ENCODE measurements at regions not wholly inside any gene's neighbourhood (a gene's known extent, or its start where the extent isn't known, plus 50 kb on each side); places are given as distances from the start of the nearest gene placed in this dataset.
A peak's percentile ranks its signal among the peaks of the same experiment; 100 is the strongest.
"Not testable (repeated sequence)": the region's sequence is repeated elsewhere in the genome, so short reads cannot be mapped to it uniquely, and the experiment has no call there.

DNA sequence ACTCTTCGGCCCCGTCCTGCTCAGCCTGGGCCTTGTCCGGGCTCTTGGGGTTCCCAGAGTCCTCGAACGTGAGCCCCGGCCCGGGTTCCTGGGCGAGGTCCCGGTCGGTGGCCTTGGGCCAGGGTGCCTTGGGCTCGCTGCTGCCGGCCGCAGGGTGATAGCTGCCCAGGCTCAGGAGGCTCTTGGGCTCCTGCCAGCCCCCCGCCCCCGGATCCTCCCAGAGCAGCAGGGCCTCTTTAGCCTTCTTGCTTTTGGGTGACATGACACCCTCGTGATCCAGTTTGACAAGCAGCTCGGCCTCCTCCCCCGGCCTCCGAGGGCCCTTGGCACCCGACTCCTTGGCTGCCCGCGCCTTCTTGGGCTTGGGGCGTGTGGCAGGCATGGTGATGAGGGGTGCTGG is 425.7 kb upstream of the ZNF722 start:
- H3K27me3 Mint-ChIP-seq; H3K27ac Mint-ChIP-seq; H3K4me1 Mint-ChIP-seq; intact Hi-C loops (cut with micrococcal nuclease); H3K36me3 Mint-ChIP-seq (ENCODE audit: low read depth); H3K9me3 Mint-ChIP-seq; DNase-seq; H3K4me3 Mint-ChIP-seq: not testable (repeated sequence)

DNA sequence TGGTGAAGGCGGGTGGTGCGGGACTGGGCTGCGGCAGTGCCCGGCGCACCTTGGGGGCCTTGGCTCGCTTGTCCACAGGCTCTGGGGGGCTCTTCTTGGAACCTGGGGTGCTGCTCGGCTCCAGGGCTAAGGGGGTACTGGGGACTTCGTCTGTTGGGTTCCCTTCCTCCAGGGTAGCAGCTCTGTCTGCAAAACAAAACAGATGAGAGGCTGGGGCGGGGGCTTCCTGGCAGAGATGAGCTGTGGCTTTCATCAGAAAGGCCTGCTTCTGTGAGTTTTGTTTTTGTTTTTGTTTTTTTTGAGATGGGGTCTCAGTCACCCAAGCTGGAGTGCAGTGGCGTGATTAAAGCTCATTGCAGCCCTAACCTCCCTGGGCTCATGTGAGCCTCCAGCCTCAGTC is 425.2 kb upstream of the ZNF722 start:
- intact Hi-C loops (cut with micrococcal nuclease); H3K27ac Mint-ChIP-seq; H3K4me3 Mint-ChIP-seq; H3K27me3 Mint-ChIP-seq; H3K4me1 Mint-ChIP-seq; DNase-seq; H3K36me3 Mint-ChIP-seq (ENCODE audit: low read depth); H3K9me3 Mint-ChIP-seq: not testable (repeated sequence)

- intact Hi-C loops (cut with micrococcal nuclease); H3K4me3 Mint-ChIP-seq; H3K27ac Mint-ChIP-seq; H3K4me1 Mint-ChIP-seq; H3K36me3 Mint-ChIP-seq (ENCODE audit: low read depth); H3K27me3 Mint-ChIP-seq; H3K9me3 Mint-ChIP-seq: not testable (repeated sequence)
- peak; percentile 34 for DNase-seq
Observed at GRCh38 chr7:63576421-63576820, 422.2 kb upstream of the ZNF722 start.

GRCh38 chr7:63577066-63577465 is 421.6 kb upstream of the ZNF722 start:
- H3K36me3 Mint-ChIP-seq (ENCODE audit: low read depth); H3K4me1 Mint-ChIP-seq; H3K27ac Mint-ChIP-seq; DNase-seq; H3K27me3 Mint-ChIP-seq; H3K4me3 Mint-ChIP-seq; intact Hi-C loops (cut with micrococcal nuclease); H3K9me3 Mint-ChIP-seq: not testable (repeated sequence)

GRCh38 chr7:63580045-63580444 is 418.6 kb upstream of the ZNF722 start:
- intact Hi-C loops (cut with micrococcal nuclease); H3K27ac Mint-ChIP-seq; H3K4me3 Mint-ChIP-seq; H3K9me3 Mint-ChIP-seq; H3K4me1 Mint-ChIP-seq; H3K36me3 Mint-ChIP-seq (ENCODE audit: low read depth); H3K27me3 Mint-ChIP-seq; DNase-seq: not testable (repeated sequence)

- H3K27ac Mint-ChIP-seq; H3K4me3 Mint-ChIP-seq; H3K4me1 Mint-ChIP-seq; DNase-seq; H3K27me3 Mint-ChIP-seq; H3K9me3 Mint-ChIP-seq; H3K36me3 Mint-ChIP-seq (ENCODE audit: low read depth); intact Hi-C loops (cut with micrococcal nuclease): not testable (repeated sequence)
Observed at GRCh38 chr7:63580536-63581300, 417.9 kb upstream of the ZNF722 start.

GRCh38 chr7:63582771-63583170 is 415.9 kb upstream of the ZNF722 start:
- H3K27me3 Mint-ChIP-seq; H3K4me1 Mint-ChIP-seq; H3K9me3 Mint-ChIP-seq; H3K36me3 Mint-ChIP-seq (ENCODE audit: low read depth); H3K27ac Mint-ChIP-seq; H3K4me3 Mint-ChIP-seq; intact Hi-C loops (cut with micrococcal nuclease); DNase-seq: not testable (repeated sequence)

GRCh38 chr7:63587151-63587853 is 411.3 kb upstream of the ZNF722 start:
- H3K4me3 Mint-ChIP-seq; DNase-seq; intact Hi-C loops (cut with micrococcal nuclease); H3K27me3 Mint-ChIP-seq; H3K36me3 Mint-ChIP-seq (ENCODE audit: low read depth); H3K27ac Mint-ChIP-seq; H3K4me1 Mint-ChIP-seq; H3K9me3 Mint-ChIP-seq: not testable (repeated sequence)

GRCh38 chr7:63591249-63591648 is 407.4 kb upstream of the ZNF722 start:
- H3K9me3 Mint-ChIP-seq; H3K36me3 Mint-ChIP-seq (ENCODE audit: low read depth); H3K4me1 Mint-ChIP-seq; DNase-seq; intact Hi-C loops (cut with micrococcal nuclease); H3K27me3 Mint-ChIP-seq; H3K4me3 Mint-ChIP-seq; H3K27ac Mint-ChIP-seq: not testable (repeated sequence)

GRCh38 chr7:63603812-63604211 is 394.8 kb upstream of the ZNF722 start:
- H3K9me3 Mint-ChIP-seq, H3K27me3 Mint-ChIP-seq, H3K27ac Mint-ChIP-seq: not testable (repeated sequence)

GRCh38 chr7:63604853-63605252 is 393.8 kb upstream of the ZNF722 start:
- H3K4me3 Mint-ChIP-seq; DNase-seq; H3K27me3 Mint-ChIP-seq; H3K27ac Mint-ChIP-seq; H3K9me3 Mint-ChIP-seq; H3K4me1 Mint-ChIP-seq; intact Hi-C loops (cut with micrococcal nuclease); H3K36me3 Mint-ChIP-seq (ENCODE audit: low read depth): not testable (repeated sequence)

More at GRCh38 chr7:63603812-63604211, 394.8 kb upstream of the ZNF722 start:
- intact Hi-C loops (cut with micrococcal nuclease); DNase-seq; H3K4me3 Mint-ChIP-seq; H3K4me1 Mint-ChIP-seq; H3K36me3 Mint-ChIP-seq (ENCODE audit: low read depth): not testable (repeated sequence)

DNA sequence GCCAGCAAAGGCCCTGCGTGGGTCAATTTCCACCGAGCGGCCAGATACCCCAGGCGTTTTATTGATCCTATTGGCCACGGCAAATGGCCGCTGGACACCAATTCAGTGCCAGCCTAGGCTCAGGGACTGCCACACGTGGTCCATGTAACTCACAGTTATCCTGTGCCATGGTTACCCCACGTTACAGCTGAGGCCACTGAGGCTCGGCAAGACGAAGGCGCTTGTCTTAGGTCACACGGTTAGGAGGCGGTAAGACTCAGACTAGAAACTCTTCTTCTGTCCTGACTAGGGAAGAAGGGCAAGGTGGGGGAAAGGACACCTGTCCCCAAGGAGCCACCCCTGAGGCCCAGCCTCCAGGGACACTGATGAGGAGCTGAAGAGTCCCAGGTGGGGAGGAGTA is 381.1 kb upstream of the ZNF722 start:
- H3K27me3 Mint-ChIP-seq; H3K36me3 Mint-ChIP-seq (ENCODE audit: low read depth); DNase-seq; H3K9me3 Mint-ChIP-seq; intact Hi-C loops (cut with micrococcal nuclease); H3K4me3 Mint-ChIP-seq; H3K27ac Mint-ChIP-seq; H3K4me1 Mint-ChIP-seq: not testable (repeated sequence)

DNA sequence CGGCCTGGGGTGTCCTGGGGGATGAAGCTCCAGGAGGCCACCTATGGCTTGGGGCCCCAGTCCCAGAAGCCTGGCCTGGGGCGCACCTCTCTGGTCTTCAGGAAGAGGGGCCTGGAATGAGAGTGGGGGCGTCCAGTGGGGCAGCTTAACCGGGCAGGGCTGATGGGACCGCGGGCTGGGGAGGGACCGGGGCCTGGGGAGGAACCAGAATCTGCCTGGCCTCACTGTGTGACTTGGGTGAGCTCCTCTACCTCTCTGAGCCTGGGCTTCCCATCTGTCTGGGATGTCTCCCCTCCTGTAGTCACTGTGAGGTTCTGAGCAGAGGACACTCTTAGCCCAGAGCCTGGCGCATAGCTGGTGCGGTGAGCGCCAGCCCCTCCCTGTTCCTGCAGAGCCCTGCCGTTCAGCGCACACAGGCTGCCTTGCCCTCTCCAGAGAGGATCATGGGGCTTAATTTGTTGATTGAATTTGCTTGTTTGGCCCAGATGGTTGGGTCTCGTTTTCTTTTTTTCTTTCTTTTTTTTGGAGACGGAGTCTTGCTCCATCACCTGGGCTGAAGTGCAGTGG is 378.4 kb upstream of the ZNF722 start:
- H3K4me1 Mint-ChIP-seq; H3K4me3 Mint-ChIP-seq; DNase-seq; H3K27ac Mint-ChIP-seq; H3K27me3 Mint-ChIP-seq; H3K36me3 Mint-ChIP-seq (ENCODE audit: low read depth); H3K9me3 Mint-ChIP-seq; intact Hi-C loops (cut with micrococcal nuclease): not testable (repeated sequence)

- H3K9me3 Mint-ChIP-seq; H3K36me3 Mint-ChIP-seq (ENCODE audit: low read depth); H3K4me1 Mint-ChIP-seq; H3K4me3 Mint-ChIP-seq; intact Hi-C loops (cut with micrococcal nuclease); H3K27ac Mint-ChIP-seq; DNase-seq; H3K27me3 Mint-ChIP-seq: not testable (repeated sequence)
Observed at GRCh38 chr7:63627590-63628485, 370.8 kb upstream of the ZNF722 start.

All from activated CD4-positive, alpha-beta T cell treated with anti-CD3 and anti-CD28 coated beads, Interleukin-2, amount 10 ng/mL, durations not matched to agents 24 days and 14 days (primary cell).